ENCODE measurements at regions not wholly inside any gene's neighbourhood (a gene's known extent, or its start where the extent isn't known, plus 50 kb on each side); places are given as distances from the start of the nearest gene placed in this dataset.

- DNase-seq (ENCODE audit: extremely low read depth in 1 of 2, low read depth in 1 of 2) = no peak
These were observed 371.7 kb upstream of the RGMA start for GRCh38 chr15:93460717-93461116.

- no peak for DNase-seq (ENCODE audit: extremely low read depth in 1 of 2, low read depth in 1 of 2)
These were observed 370.4 kb upstream of the RGMA start for GRCh38 chr15:93459396-93459795.

GRCh38 chr15:93458597-93458996, 369.6 kb upstream of the RGMA start:
- DNase-seq (ENCODE audit: extremely low read depth in 1 of 2, low read depth in 1 of 2) = no peak

GRCh38 chr15:93454788-93455187, 365.8 kb upstream of the RGMA start:
- no peak for DNase-seq (ENCODE audit: extremely low read depth in 1 of 2, low read depth in 1 of 2)

GRCh38 chr15:93452537-93453211, 363.7 kb upstream of the RGMA start:
- no peak for DNase-seq (ENCODE audit: extremely low read depth in 1 of 2, low read depth in 1 of 2)

- DNase-seq (ENCODE audit: extremely low read depth in 1 of 2, low read depth in 1 of 2) = no peak
These were observed 362.8 kb upstream of the RGMA start for GRCh38 chr15:93451822-93452221.

GRCh38 chr15:93451265-93451664, 362.3 kb upstream of the RGMA start:
- DNase-seq (ENCODE audit: extremely low read depth in 1 of 2, low read depth in 1 of 2) = no peak

- no peak for DNase-seq (ENCODE audit: extremely low read depth in 1 of 2, low read depth in 1 of 2)
These were observed 360.8 kb upstream of the RGMA start for GRCh38 chr15:93449798-93450197.

- no peak for DNase-seq (ENCODE audit: extremely low read depth in 1 of 2, low read depth in 1 of 2)
These were observed 349.3 kb upstream of the RGMA start for GRCh38 chr15:93438310-93438709.

GRCh38 chr15:93432474-93432873, 343.5 kb upstream of the RGMA start:
- no peak for DNase-seq (ENCODE audit: extremely low read depth in 1 of 2, low read depth in 1 of 2)

GRCh38 chr15:93428807-93429351, 339.9 kb upstream of the RGMA start:
- no peak for DNase-seq (ENCODE audit: extremely low read depth in 1 of 2, low read depth in 1 of 2)

- no peak for DNase-seq (ENCODE audit: extremely low read depth in 1 of 2, low read depth in 1 of 2)
These were observed 339.1 kb upstream of the RGMA start for GRCh38 chr15:93428150-93428549.

- no peak for DNase-seq (ENCODE audit: extremely low read depth in 1 of 2, low read depth in 1 of 2)
These were observed 335.1 kb upstream of the RGMA start for GRCh38 chr15:93424131-93424530.

- DNase-seq (ENCODE audit: extremely low read depth in 1 of 2, low read depth in 1 of 2) = no peak
These were observed 333.5 kb upstream of the RGMA start for GRCh38 chr15:93422476-93422875.

- DNase-seq (ENCODE audit: extremely low read depth in 1 of 2, low read depth in 1 of 2) = no peak
These were observed 331.5 kb upstream of the RGMA start for GRCh38 chr15:93420477-93420876.

GRCh38 chr15:93420050-93420452, 331.0 kb upstream of the RGMA start:
- no peak for DNase-seq (ENCODE audit: extremely low read depth in 1 of 2, low read depth in 1 of 2)

- DNase-seq (ENCODE audit: extremely low read depth in 1 of 2, low read depth in 1 of 2) = no peak
These were observed 329.6 kb upstream of the RGMA start for GRCh38 chr15:93418566-93418965.

- no peak for DNase-seq (ENCODE audit: extremely low read depth in 1 of 2, low read depth in 1 of 2)
These were observed 328.6 kb upstream of the RGMA start for GRCh38 chr15:93417631-93418030.

- DNase-seq (ENCODE audit: extremely low read depth in 1 of 2, low read depth in 1 of 2) = no peak
These were observed 328.1 kb upstream of the RGMA start for GRCh38 chr15:93417156-93417555.

GRCh38 chr15:93415576-93415975, 326.6 kb upstream of the RGMA start:
- DNase-seq (ENCODE audit: extremely low read depth in 1 of 2, low read depth in 1 of 2) = no peak

- DNase-seq (ENCODE audit: extremely low read depth in 1 of 2, low read depth in 1 of 2) = no peak
These were observed 325.7 kb upstream of the RGMA start for GRCh38 chr15:93414576-93415231.

- no peak for DNase-seq (ENCODE audit: extremely low read depth in 1 of 2, low read depth in 1 of 2)
These were observed 324.7 kb upstream of the RGMA start for GRCh38 chr15:93413745-93414144.
